DOHH2 (cell line): ENCODE measurements at regions not wholly inside any gene's neighbourhood (a gene's known extent, or its start where the extent isn't known, plus 50 kb on each side); places are given as distances from the start of the nearest gene placed in this dataset.

ENCODE experiments used
- H3F3A ChIP-seq: fragments of 200-600 bp; sonication (generic), shearing (Covaris generic); 2 replicates; pipeline ENCODE4 v1.6.0; 2016; ENCODE audit warnings: antibody characterized with exemption, mild to moderate bottlenecking; ENCODE audit not compliant: control insufficient read depth, insufficient read depth
- H3K27ac ChIP-seq: fragments of 200-600 bp; sonication (generic); 2 replicates; pipeline ENCODE4 v1.5.1; 2014; ENCODE audit warnings: low read depth, mild to moderate bottlenecking, low read length, moderate library complexity
- H3K27me3 ChIP-seq: fragments of 200-600 bp; sonication (generic); 2 replicates; pipeline ENCODE4 v1.6.1; 2014; ENCODE audit warnings: mild to moderate bottlenecking, low read length, mixed read lengths; ENCODE audit not compliant: control insufficient read depth
- H3K36me3 ChIP-seq: fragments of 200-600 bp; sonication (generic); 2 replicates; pipeline ENCODE4 v1.6.1; 2014; ENCODE audit warnings: mild to moderate bottlenecking, low read length, moderate library complexity, mixed read lengths; ENCODE audit not compliant: control insufficient read depth
- H3K4me1 ChIP-seq: fragments of 200-600 bp; sonication (generic); 2 replicates; pipeline ENCODE4 v1.6.1; 2014; ENCODE audit warnings: mild to moderate bottlenecking, low read length, mixed read lengths; ENCODE audit not compliant: control insufficient read depth
- H3K4me2 ChIP-seq: fragments of 200-600 bp; sonication (generic); 2 replicates; pipeline ENCODE4 v1.6.0; 2014; ENCODE audit warnings: mild to moderate bottlenecking, low read length, moderate library complexity
- H3K4me3 ChIP-seq: fragments of 200-600 bp; sonication (generic); 2 replicates; pipeline ENCODE4 v1.5.1; 2014; ENCODE audit warnings: mild to moderate bottlenecking, low read length, mixed read lengths
- H3K79me2 ChIP-seq: fragments of 200-600 bp; sonication (generic); 2 replicates; pipeline ENCODE4 v1.6.1; 2014; ENCODE audit warnings: mild to moderate bottlenecking, low read length, mixed read lengths; ENCODE audit not compliant: control insufficient read depth
- H3K9me2 ChIP-seq: fragments of 200-600 bp; sonication (generic); replicated peaks from 2 replicates; pipeline ENCODE4 v1.6.1; 2014; ENCODE audit warnings: mild to moderate bottlenecking, low read length, mixed read lengths; ENCODE audit not compliant: control insufficient read depth
- H3K9me3 ChIP-seq: fragments of 200-600 bp; sonication (generic); 2 replicates; pipeline ENCODE4 v1.6.1; 2014; ENCODE audit warnings: antibody characterized with exemption, low read length, mixed read lengths; ENCODE audit not compliant: control insufficient read depth, insufficient read depth
- H4K20me1 ChIP-seq: fragments of 200-600 bp; sonication (generic); 2 replicates; pipeline ENCODE4 v1.6.0; 2014; ENCODE audit warnings: low read depth, mild to moderate bottlenecking, antibody characterized with exemption, low read length, moderate library complexity; ENCODE audit not compliant: control insufficient read depth, insufficient read depth
- EZH2phosphoT487 ChIP-seq: fragments of 200-600 bp; sonication (generic); IDR thresholded peaks from 2 replicates; pipeline ENCODE4 v1.6.1; 2017; ENCODE audit warnings: borderline replicate concordance, mild to moderate bottlenecking, antibody characterized with exemption, low read length, moderate library complexity, mixed read lengths
- TF ChIP-seq, protein P1 (sequence below): fragments of 200-600 bp; sonication (generic); IDR thresholded peaks from one replicate; pipeline ENCODE4 v1.5.1; 2014; ENCODE audit warnings: antibody characterized with exemption, mild to moderate bottlenecking, low read depth, low read length; ENCODE audit not compliant: poor library complexity, severe bottlenecking

DNA sequence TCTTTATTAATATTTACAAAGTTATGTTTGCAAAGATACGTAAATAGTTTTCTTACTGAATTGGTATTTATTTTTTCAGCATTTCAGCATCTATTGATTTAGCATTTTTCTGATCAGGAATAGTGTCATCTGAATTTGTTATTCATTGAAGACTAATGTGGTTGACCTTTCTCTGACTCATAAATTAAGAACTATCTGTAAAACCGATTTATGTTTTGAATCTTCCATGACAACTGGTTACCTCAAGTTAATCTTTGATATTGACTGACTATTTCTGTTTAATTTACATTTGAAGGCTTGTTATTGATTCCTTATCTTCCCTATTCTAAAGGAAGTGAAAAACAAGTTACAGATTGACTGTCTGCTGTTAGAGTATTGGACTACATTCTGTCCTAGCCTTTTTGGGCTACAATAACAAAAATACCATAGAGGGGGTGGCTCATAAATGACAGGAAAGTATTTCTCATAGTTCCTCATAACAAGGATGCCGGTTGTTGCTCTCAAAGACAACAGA, 1131.4 kb downstream of the PLA2G4A start:
- no peak overlapping the region for H3K4me3 ChIP-seq
- H3K4me1 ChIP-seq: no peaks in the 10 kb centered on the region
- no peaks in the 10 kb centered on the region for H3K79me2 ChIP-seq
- TF ChIP-seq EZH2phosphoT487: no peak
- TF ChIP-seq, protein P1, sequence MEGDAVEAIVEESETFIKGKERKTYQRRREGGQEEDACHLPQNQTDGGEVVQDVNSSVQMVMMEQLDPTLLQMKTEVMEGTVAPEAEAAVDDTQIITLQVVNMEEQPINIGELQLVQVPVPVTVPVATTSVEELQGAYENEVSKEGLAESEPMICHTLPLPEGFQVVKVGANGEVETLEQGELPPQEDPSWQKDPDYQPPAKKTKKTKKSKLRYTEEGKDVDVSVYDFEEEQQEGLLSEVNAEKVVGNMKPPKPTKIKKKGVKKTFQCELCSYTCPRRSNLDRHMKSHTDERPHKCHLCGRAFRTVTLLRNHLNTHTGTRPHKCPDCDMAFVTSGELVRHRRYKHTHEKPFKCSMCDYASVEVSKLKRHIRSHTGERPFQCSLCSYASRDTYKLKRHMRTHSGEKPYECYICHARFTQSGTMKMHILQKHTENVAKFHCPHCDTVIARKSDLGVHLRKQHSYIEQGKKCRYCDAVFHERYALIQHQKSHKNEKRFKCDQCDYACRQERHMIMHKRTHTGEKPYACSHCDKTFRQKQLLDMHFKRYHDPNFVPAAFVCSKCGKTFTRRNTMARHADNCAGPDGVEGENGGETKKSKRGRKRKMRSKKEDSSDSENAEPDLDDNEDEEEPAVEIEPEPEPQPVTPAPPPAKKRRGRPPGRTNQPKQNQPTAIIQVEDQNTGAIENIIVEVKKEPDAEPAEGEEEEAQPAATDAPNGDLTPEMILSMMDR: no peak
- H3K9me3 ChIP-seq: no peaks in the 10 kb centered on the region
- H3K4me2 ChIP-seq: no peak overlapping the region
- H3F3A ChIP-seq: no peaks in the 10 kb centered on the region
- no peaks in the 10 kb centered on the region for H3K36me3 ChIP-seq
- H3K27me3 ChIP-seq: no peaks in the 10 kb centered on the region
- H3K9me2 ChIP-seq: no peaks in the 10 kb centered on the region
- H4K20me1 ChIP-seq: no peaks in the 10 kb centered on the region
- no peak overlapping the region for H3K27ac ChIP-seq

DNA sequence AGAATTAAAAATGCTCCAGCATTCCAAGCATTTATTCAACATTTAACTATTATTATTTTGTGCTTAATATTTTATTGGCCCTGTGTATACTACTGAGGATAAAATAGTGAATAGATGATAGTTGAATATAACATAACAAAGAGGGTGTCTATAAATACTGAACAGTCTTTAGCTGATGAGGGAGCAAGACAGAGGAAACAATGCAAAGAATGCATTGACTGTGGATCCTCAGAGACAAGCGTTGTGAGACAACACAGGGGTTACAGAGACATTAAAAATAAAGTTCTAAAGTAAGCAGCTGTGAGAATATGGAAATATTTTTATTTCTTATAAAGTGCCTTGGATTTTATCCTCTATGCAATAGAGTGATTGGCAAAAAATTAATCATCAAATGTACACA, 1133.1 kb downstream of the PLA2G4A start:
- H3K36me3 ChIP-seq: no peaks in the 10 kb centered on the region
- TF ChIP-seq, protein P1: no peak
- no peak for TF ChIP-seq EZH2phosphoT487

DNA sequence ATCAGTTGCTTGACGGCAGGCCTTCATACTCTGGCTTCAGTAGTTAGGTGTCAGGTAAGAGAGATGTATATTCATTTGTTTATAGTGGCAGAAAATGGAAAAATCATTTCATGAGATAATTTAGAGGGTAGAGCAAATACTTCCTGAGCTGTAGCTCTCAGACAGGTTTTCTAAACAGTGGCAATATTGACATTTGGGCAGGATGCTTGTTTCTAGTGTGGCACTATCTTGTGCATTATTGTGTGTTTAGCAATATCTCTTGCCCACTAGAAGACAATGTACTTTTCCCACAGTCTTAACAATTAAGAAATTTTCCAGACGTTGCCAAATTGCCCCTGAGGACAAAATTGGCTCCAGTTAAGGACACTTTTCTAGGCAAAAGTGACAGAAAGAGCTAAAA, 1143.1 kb downstream of the PLA2G4A start:
- H3K36me3 ChIP-seq: no peaks in the 10 kb centered on the region
- H3K4me1 ChIP-seq: no peaks in the 10 kb centered on the region
- no peak overlapping the region for H3K4me3 ChIP-seq
- no peak for TF ChIP-seq EZH2phosphoT487
- TF ChIP-seq, protein P1: no peak
- H3K9me2 ChIP-seq: no peaks in the 10 kb centered on the region
- H4K20me1 ChIP-seq: no peaks in the 10 kb centered on the region
- no peaks in the 10 kb centered on the region for H3F3A ChIP-seq
- no peak overlapping the region for H3K4me2 ChIP-seq
- H3K27ac ChIP-seq: no peak overlapping the region
- H3K79me2 ChIP-seq: no peaks in the 10 kb centered on the region
- H3K9me3 ChIP-seq: no peaks in the 10 kb centered on the region; the same call in 1 of the 2 replicates
- no peaks in the 10 kb centered on the region for H3K27me3 ChIP-seq

More for the DNA sequence above, 1133.1 kb downstream of the PLA2G4A start:
- no peak overlapping the region for H3K4me3 ChIP-seq
- no peaks in the 10 kb centered on the region for H3K27me3 ChIP-seq
- no peaks in the 10 kb centered on the region for H3K9me3 ChIP-seq
- H3K4me2 ChIP-seq: no peak overlapping the region
- no peaks in the 10 kb centered on the region for H3K9me2 ChIP-seq
- no peaks in the 10 kb centered on the region for H4K20me1 ChIP-seq
- no peaks in the 10 kb centered on the region for H3K79me2 ChIP-seq
- H3K4me1 ChIP-seq: no peaks in the 10 kb centered on the region
- H3K27ac ChIP-seq: no peak overlapping the region
- no peaks in the 10 kb centered on the region for H3F3A ChIP-seq
